ENCODE measurements at regions not wholly inside any gene's neighbourhood (a gene's known extent, or its start where the extent isn't known, plus 50 kb on each side); places are given as distances from the start of the nearest gene placed in this dataset.

- no peak for DNase-seq (ENCODE audit: low spot score)
Measured at GRCh38 chr2:129645335-129645734, 334.1 kb upstream of the RAB6C start.

- DNase-seq (ENCODE audit: low spot score), result no peak
Measured at GRCh38 chr2:129646107-129646506, 333.4 kb upstream of the RAB6C start.

- DNase-seq (ENCODE audit: low spot score), result no peak
Measured at GRCh38 chr2:129653246-129653645, 326.2 kb upstream of the RAB6C start.

DNA sequence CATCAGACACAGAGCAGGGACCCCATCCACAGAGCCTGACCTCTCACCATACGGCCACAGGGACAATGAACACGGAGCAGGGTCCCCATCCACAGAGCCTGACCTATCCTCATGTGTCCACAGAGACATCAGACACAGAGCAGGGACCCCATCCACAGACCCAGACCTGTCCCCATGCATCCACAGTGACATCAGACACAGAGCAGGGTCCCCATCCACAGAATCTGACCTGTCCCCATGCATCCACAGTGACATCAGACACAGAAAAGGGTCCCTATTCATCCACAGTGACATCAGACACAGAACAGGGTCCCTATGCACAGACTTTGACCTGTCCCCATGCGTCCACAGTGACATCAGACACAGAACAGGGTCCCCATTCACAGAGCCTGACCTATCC lies 325.1 kb upstream of the RAB6C start:
- DNase-seq (ENCODE audit: low spot score), result no peak

DNA sequence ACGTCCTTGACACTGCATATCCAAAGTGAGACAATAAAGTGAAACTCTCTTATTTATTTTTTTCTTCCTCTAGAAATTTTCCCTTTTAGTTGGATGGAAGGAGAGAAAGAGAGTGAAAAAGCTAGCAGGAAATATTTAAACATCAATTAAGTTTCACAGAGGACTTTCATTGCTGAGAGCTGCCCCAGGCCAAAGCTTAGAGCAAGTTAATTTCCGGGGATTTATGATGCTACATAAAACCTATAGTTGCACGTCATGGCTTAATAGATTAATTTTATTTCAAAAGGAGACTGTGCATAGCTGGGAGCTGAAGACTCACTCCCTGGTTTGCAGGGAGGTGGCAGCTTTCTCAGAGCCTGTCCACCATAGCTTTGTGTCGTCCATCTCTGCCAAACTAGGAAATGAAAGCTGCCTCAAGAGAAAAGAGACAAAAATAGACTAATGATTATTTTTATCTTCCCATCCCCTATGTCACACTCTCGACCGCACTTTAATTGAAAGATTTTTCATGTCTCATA lies 323.3 kb upstream of the RAB6C start:
- DNase-seq (ENCODE audit: low spot score), result no peak

DNA sequence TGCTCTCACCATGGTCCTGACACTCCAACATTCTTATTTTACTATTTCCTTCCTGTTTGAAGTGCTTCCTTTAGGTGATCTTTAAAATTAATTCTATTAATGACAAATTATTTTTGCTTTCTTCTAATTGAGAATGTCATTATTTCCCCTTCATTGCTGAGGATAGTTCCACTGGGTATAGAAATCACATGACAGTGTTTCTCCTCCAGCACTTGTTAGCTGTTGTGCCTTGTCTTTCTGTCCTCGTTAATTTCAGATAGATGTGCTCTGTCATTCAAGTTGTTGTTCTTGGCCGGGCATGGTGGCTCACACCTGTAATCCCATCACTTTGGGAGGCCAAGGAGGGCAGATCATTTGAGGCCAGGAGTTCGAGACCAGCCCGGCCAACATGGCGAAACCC lies 321.0 kb upstream of the RAB6C start:
- DNase-seq (ENCODE audit: low spot score), result no peak

DNA sequence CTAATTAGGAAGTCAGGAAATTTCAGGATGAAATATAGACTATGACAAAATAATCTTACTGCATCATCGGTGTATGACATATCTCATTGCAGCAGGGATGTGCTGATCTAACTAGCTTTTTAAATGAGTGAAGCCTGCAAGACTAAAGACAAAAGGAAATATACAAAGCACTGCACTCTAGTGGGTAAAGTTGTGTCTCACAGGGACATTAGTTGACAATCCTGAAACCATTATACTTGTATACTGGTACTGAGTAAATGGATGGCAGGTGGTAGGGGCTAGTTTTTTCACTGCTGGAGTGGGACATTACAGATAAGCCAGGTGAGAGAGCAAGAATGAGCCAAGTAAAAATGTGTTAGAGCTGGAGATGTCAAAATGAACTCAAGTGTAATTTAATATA lies 317.5 kb upstream of the RAB6C start:
- DNase-seq (ENCODE audit: low spot score), result no peak

GRCh38 chr2:129667577-129667976 lies 311.9 kb upstream of the RAB6C start:
- no peak for DNase-seq (ENCODE audit: low spot score)

- no peak for DNase-seq (ENCODE audit: low spot score)
Measured at GRCh38 chr2:129672521-129672920, 306.9 kb upstream of the RAB6C start.

DNA sequence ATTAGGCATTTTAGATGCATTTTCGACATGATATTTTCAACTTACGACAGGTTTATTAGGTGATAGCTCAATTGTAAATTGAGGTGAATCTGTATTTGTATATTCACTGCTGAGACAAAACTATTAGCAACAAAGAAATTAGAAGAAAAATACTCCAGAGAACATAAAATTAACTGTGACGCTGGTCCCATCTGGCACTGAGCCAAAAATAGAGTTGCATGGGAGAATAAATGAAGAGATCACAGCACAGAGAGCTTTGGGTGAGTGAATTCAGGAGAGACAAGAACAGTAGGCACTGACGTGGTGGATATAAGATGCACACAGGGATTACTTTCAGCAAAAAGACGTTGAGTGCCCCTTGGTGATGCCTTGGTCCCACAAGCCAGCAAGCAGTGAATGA lies 306.2 kb upstream of the RAB6C start:
- DNase-seq (ENCODE audit: low spot score), result no peak

- peak; percentile 1 for DNase-seq (ENCODE audit: low spot score)
Measured at GRCh38 chr2:129673847-129674711, 305.4 kb upstream of the RAB6C start.

- DNase-seq (ENCODE audit: low spot score), result no peak
Measured at GRCh38 chr2:129678751-129679150, 300.7 kb upstream of the RAB6C start.

DNA sequence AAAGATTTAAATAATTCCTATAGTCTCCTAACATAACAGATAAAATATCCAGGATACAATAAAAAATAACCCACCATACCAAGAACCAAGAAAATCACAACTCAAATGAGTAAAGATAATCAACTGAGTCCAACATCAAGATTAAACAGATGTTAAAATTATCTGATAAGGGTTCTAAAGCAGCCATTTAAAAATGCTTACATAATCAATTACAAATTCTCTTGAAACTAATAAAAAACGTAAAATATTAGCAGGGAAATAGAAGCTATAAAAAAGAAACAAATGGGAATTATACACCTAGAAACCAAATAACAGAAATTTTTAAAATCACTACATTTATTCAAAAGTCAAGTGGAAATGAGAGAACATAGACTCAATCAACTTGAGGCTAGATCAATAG lies 297.7 kb upstream of the RAB6C start:
- DNase-seq (ENCODE audit: low spot score), result no peak

GRCh38 chr2:129689653-129690448 lies 289.6 kb upstream of the RAB6C start:
- no peak for DNase-seq (ENCODE audit: low spot score)

GRCh38 chr2:129695496-129695895 lies 284.0 kb upstream of the RAB6C start:
- DNase-seq (ENCODE audit: low spot score), result no peak

DNA sequence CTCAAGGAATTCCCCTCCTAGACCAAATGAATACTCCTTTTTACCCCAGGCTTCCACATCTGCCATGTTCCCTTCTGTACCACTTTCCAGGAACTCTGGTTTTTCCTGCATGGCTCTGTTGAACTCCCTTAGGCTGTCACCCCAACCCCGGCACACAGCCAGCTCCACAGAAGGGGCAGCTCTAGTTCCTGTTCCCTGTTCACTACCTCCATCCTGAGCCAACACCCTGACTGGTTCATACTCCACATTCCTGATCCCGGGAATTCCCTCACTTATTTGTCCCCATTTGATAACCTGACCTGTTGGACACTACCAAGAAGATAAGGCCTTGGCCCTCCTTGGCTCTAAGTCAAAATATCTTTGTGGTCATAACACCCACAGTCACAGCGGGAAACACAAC lies 280.9 kb upstream of the RAB6C start:
- DNase-seq (ENCODE audit: low spot score), result peak; percentile 10

DNA sequence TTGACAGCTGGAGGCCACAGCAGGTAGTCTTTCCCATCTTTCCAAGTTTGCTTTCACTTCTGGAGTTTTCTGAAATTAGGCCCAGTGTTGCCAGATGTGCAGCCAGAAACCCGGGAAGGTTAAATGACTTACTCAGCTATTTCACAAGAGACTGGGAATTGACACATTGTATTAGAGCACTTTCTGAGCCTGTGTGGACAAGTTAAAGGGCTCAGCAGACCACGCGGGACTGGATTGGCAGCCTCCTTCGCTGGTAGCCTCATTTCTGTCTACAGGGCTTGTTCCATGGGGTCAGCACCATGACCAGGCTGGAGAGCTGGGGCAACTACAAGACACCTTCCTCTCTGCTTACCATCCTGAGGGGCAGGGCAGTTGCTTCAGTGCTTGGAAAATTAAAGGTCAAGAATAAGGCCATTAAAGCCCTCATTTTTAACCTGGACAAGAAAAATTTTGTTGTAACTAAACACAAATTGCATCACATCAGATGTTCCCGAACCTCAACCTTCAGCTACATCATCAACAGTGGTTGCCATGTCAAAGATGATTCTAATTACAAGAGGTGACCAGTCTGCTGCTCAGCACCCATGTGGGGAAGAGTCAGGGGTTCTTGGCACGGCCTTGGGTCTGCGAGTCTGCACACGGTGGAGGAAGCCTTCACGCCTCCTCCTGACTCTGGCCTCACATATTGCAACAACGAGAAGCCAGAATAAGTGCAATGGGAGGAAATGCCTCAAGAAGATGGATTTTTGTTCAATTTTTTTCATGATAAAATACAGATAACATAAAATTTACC lies 279.5 kb upstream of the RAB6C start:
- no peak for DNase-seq (ENCODE audit: low spot score)

DNA sequence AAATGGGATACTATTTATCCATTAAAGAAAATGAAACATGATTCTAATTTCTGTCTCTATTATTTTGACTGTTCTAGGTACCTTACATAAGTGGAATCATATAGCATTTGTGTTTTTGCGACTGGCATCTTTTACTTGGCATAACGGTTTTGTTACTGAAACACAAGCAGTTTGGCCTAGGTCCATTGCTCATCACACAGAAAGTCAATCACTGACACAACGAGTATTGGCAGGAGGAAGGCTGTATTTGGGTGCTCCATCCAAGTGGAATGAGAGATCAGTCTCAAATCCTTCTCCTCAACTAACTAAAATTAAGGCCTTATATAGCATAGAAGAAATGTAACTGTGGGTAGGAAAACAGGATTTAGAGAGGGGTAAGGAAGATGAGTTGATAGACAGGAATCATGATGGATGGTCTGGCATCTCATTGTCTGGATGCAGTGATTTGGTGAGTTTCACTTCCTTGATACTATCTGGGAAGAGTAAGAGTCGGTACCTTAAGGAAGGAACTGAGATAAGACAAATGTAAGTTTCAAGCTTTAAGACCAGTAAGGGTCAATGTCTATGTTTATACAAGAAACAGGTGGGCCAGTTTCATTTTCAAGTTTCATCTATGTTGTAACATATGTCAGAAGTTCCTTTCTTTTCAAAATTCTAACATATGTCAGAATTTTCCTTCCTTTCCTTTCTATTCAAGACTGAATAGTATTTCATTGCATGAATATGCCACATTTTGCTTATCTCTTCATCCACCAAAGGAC lies 276.9 kb upstream of the RAB6C start:
- DNase-seq (ENCODE audit: low spot score), result no peak

GRCh38 chr2:129705085-129705484 lies 274.4 kb upstream of the RAB6C start:
- no peak for DNase-seq (ENCODE audit: low spot score)

DNA sequence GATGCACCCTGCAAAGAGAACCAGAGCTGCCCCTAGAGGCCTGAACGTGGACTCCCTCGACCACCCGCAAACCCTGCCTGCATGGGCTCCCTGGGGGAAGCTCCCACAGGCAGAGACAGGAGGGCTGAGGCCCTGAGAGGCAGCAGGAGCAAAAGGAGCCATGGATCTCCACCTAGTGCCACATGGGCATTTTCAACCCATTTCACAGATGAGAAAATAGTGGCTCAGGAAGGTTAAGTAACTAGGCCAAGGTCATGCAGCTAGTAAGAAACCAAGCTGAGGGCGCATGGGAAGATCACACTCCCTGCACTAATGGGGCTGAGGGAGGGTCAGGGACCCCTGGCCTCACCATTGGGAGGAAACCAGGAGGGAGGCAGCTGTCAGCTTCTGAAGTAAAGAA lies 271.7 kb upstream of the RAB6C start:
- no peak for DNase-seq (ENCODE audit: low spot score)

DNA sequence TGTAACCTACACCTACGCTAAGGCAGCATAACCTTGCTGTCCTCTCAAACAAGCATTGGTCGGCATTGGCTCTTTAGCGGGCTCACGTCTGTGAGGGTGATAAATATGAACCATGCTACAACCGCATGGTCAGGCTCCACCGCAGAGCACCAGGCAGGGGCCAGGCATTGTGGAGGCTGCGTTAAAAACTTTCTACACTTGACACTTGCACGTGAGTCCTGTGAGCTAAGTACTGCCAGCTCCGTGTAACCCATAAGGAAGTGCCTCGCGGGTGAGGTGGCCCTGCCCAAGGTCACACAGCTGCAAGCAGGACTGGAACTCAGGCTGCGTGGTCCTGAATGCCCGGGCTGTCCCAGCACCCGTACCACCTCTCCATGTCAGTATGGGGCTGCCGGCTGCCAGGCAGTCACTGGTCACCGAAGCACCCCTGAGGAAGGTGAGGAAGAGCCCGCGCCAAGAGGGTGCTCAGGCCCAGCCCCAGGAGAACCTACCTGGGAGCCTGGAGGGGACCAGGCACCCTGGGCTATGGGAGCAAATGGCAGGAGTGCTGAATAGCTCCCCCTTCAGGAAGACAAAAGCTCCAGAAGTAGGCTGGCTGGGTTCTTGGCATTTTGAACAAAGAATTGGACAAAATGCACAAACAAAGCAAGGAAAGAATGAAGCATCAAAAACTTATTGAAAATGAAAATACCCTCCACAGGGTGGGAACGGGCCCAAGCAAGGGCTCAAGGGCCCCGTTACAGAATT lies 271.1 kb upstream of the RAB6C start:
- no peak for DNase-seq (ENCODE audit: low spot score)
